ENCODE measurements at regions not wholly inside any gene's neighbourhood (a gene's known extent, or its start where the extent isn't known, plus 50 kb on each side); places are given as distances from the start of the nearest gene placed in this dataset.

- WGBS, 2 donors = 78 to 84% methylated on average over 3 of the region's 3 CpGs
- no peaks in the 10 kb centered on the region for H3K36me3 ChIP-seq (ENCODE audit: control insufficient read depth in 2 of 2, insufficient read depth in 2 of 2, low read length in 1 of 2)
Observed at GRCh38 chr20:12464036-12464435, 544.7 kb upstream of the SPTLC3 start.

GRCh38 chr20:12466915-12467314, 541.9 kb upstream of the SPTLC3 start:
- no peak overlapping the region for H3K27ac ChIP-seq (ENCODE audit: low read depth in 2 of 2, low read length in 1 of 2)
- no peaks in the 10 kb centered on the region for H3K27me3 ChIP-seq (ENCODE audit: control insufficient read depth in 1 of 2, insufficient read depth in 2 of 2, low read length in 2 of 2)
- H3K9me3 ChIP-seq (ENCODE audit: control insufficient read depth in 2 of 2, insufficient read depth in 1 of 2, low read depth in 1 of 2, low read length in 1 of 2) = no peaks in the 10 kb centered on the region
- no peaks in the 10 kb centered on the region for H3K4me1 ChIP-seq (ENCODE audit: control insufficient read depth in 2 of 2, insufficient read depth in 2 of 2, low read length in 1 of 2)
- 55 to 59% methylated on average over 2 of the region's 2 CpGs for WGBS, 2 donors
- no peak overlapping the region for H3K4me3 ChIP-seq (ENCODE audit: low read depth in 1 of 2, low read length in 2 of 2)
- H3K36me3 ChIP-seq (ENCODE audit: control insufficient read depth in 2 of 2, insufficient read depth in 2 of 2, low read length in 1 of 2) = no peaks in the 10 kb centered on the region

More at GRCh38 chr20:12464036-12464435, 544.7 kb upstream of the SPTLC3 start:
- H3K27ac ChIP-seq (ENCODE audit: low read depth in 2 of 2, low read length in 1 of 2) = no peak overlapping the region
- no peaks in the 10 kb centered on the region for H3K9me3 ChIP-seq (ENCODE audit: control insufficient read depth in 2 of 2, insufficient read depth in 1 of 2, low read depth in 1 of 2, low read length in 1 of 2)
- H3K4me3 ChIP-seq (ENCODE audit: low read depth in 1 of 2, low read length in 2 of 2) = no peak overlapping the region
- no peaks in the 10 kb centered on the region for H3K4me1 ChIP-seq (ENCODE audit: control insufficient read depth in 2 of 2, insufficient read depth in 2 of 2, low read length in 1 of 2)
- no peaks in the 10 kb centered on the region for H3K27me3 ChIP-seq (ENCODE audit: control insufficient read depth in 1 of 2, insufficient read depth in 2 of 2, low read length in 2 of 2)

GRCh38 chr20:12467758-12468157, 541.0 kb upstream of the SPTLC3 start:
- whole genome bisulfite sequencing, 2 donors = 54 to 58% methylated on average over 4 of the region's 4 CpGs
- Histone ChIP-seq H3K9me3 (ENCODE audit: control insufficient read depth in 2 of 2, insufficient read depth in 1 of 2, low read depth in 1 of 2, low read length in 1 of 2) (no peaks in the 10 kb centered on the region), H3K27ac (ENCODE audit: low read depth in 2 of 2, low read length in 1 of 2) (no peak overlapping the region), H3K27me3 (ENCODE audit: control insufficient read depth in 1 of 2, insufficient read depth in 2 of 2, low read length in 2 of 2) (no peaks in the 10 kb centered on the region), H3K36me3 (ENCODE audit: control insufficient read depth in 2 of 2, insufficient read depth in 2 of 2, low read length in 1 of 2) (no peaks in the 10 kb centered on the region), H3K4me3 (ENCODE audit: low read depth in 1 of 2, low read length in 2 of 2) (no peak overlapping the region), H3K4me1 (ENCODE audit: control insufficient read depth in 2 of 2, insufficient read depth in 2 of 2, low read length in 1 of 2) (no peaks in the 10 kb centered on the region)

- 79 to 97% methylated on average over 2 of the region's 2 CpGs for WGBS, 2 donors
Observed at GRCh38 chr20:12482661-12483060, 526.1 kb upstream of the SPTLC3 start.

GRCh38 chr20:12502443-12502842, 506.3 kb upstream of the SPTLC3 start:
- Histone ChIP-seq H3K9me3 (ENCODE audit: control insufficient read depth in 2 of 2, insufficient read depth in 1 of 2, low read depth in 1 of 2, low read length in 1 of 2) (no peaks in the 10 kb centered on the region), H3K4me3 (ENCODE audit: low read depth in 1 of 2, low read length in 2 of 2) (no peak overlapping the region), H3K36me3 (ENCODE audit: control insufficient read depth in 2 of 2, insufficient read depth in 2 of 2, low read length in 1 of 2) (no peaks in the 10 kb centered on the region), H3K4me1 (ENCODE audit: control insufficient read depth in 2 of 2, insufficient read depth in 2 of 2, low read length in 1 of 2) (no peaks in the 10 kb centered on the region), H3K27me3 (ENCODE audit: control insufficient read depth in 1 of 2, insufficient read depth in 2 of 2, low read length in 2 of 2) (no peaks in the 10 kb centered on the region), H3K27ac (ENCODE audit: low read depth in 2 of 2, low read length in 1 of 2) (no peak overlapping the region)
- WGBS, 2 donors = 51 to 65% methylated on average over 2 of the region's 2 CpGs

More at GRCh38 chr20:12482661-12483060, 526.1 kb upstream of the SPTLC3 start:
- H3K27me3 ChIP-seq (ENCODE audit: control insufficient read depth in 1 of 2, insufficient read depth in 2 of 2, low read length in 2 of 2) = no peaks in the 10 kb centered on the region
- H3K27ac ChIP-seq (ENCODE audit: low read depth in 2 of 2, low read length in 1 of 2) = no peak overlapping the region
- H3K4me3 ChIP-seq (ENCODE audit: low read depth in 1 of 2, low read length in 2 of 2) = no peak overlapping the region
- H3K36me3 ChIP-seq (ENCODE audit: control insufficient read depth in 2 of 2, insufficient read depth in 2 of 2, low read length in 1 of 2) = no peaks in the 10 kb centered on the region
- no peaks in the 10 kb centered on the region for H3K4me1 ChIP-seq (ENCODE audit: control insufficient read depth in 2 of 2, insufficient read depth in 2 of 2, low read length in 1 of 2)
- no peaks in the 10 kb centered on the region for H3K9me3 ChIP-seq (ENCODE audit: control insufficient read depth in 2 of 2, insufficient read depth in 1 of 2, low read depth in 1 of 2, low read length in 1 of 2)

GRCh38 chr20:12504779-12505178, 504.0 kb upstream of the SPTLC3 start:
- no peaks in the 10 kb centered on the region for H3K9me3 ChIP-seq (ENCODE audit: control insufficient read depth in 2 of 2, insufficient read depth in 1 of 2, low read depth in 1 of 2, low read length in 1 of 2)
- no peaks in the 10 kb centered on the region for H3K4me1 ChIP-seq (ENCODE audit: control insufficient read depth in 2 of 2, insufficient read depth in 2 of 2, low read length in 1 of 2)
- H3K36me3 ChIP-seq (ENCODE audit: control insufficient read depth in 2 of 2, insufficient read depth in 2 of 2, low read length in 1 of 2) = no peaks in the 10 kb centered on the region
- H3K27ac ChIP-seq (ENCODE audit: low read depth in 2 of 2, low read length in 1 of 2) = no peak overlapping the region
- H3K27me3 ChIP-seq (ENCODE audit: control insufficient read depth in 1 of 2, insufficient read depth in 2 of 2, low read length in 2 of 2) = no peaks in the 10 kb centered on the region
- no peak overlapping the region for H3K4me3 ChIP-seq (ENCODE audit: low read depth in 1 of 2, low read length in 2 of 2)
- 87 to 94% methylated on average over 1 of the region's 1 CpG for WGBS, 2 donors

GRCh38 chr20:12511499-12511898, 497.3 kb upstream of the SPTLC3 start:
- Histone ChIP-seq H3K9me3 (ENCODE audit: control insufficient read depth in 2 of 2, insufficient read depth in 1 of 2, low read depth in 1 of 2, low read length in 1 of 2) (no peaks in the 10 kb centered on the region), H3K36me3 (ENCODE audit: control insufficient read depth in 2 of 2, insufficient read depth in 2 of 2, low read length in 1 of 2) (no peaks in the 10 kb centered on the region), H3K4me1 (ENCODE audit: control insufficient read depth in 2 of 2, insufficient read depth in 2 of 2, low read length in 1 of 2) (no peaks in the 10 kb centered on the region), H3K4me3 (ENCODE audit: low read depth in 1 of 2, low read length in 2 of 2) (no peak overlapping the region), H3K27ac (ENCODE audit: low read depth in 2 of 2, low read length in 1 of 2) (no peak overlapping the region), H3K27me3 (ENCODE audit: control insufficient read depth in 1 of 2, insufficient read depth in 2 of 2, low read length in 2 of 2) (no peaks in the 10 kb centered on the region)
- 52 to 80% methylated on average over 3 of the region's 3 CpGs for WGBS, 2 donors

- Histone ChIP-seq H3K9me3 (ENCODE audit: control insufficient read depth in 2 of 2, insufficient read depth in 1 of 2, low read depth in 1 of 2, low read length in 1 of 2) (no peaks in the 10 kb centered on the region), H3K4me1 (ENCODE audit: control insufficient read depth in 2 of 2, insufficient read depth in 2 of 2, low read length in 1 of 2) (no peaks in the 10 kb centered on the region), H3K36me3 (ENCODE audit: control insufficient read depth in 2 of 2, insufficient read depth in 2 of 2, low read length in 1 of 2) (no peaks in the 10 kb centered on the region), H3K27me3 (ENCODE audit: control insufficient read depth in 1 of 2, insufficient read depth in 2 of 2, low read length in 2 of 2) (no peaks in the 10 kb centered on the region), H3K27ac (ENCODE audit: low read depth in 2 of 2, low read length in 1 of 2) (no peak overlapping the region), H3K4me3 (ENCODE audit: low read depth in 1 of 2, low read length in 2 of 2) (no peak overlapping the region)
- 67 to 79% methylated on average over 1 of the region's 1 CpG for WGBS, 2 donors
Observed at GRCh38 chr20:12512755-12513154, 496.0 kb upstream of the SPTLC3 start.

GRCh38 chr20:12528104-12528503, 480.7 kb upstream of the SPTLC3 start:
- no peaks in the 10 kb centered on the region for H3K36me3 ChIP-seq (ENCODE audit: control insufficient read depth in 2 of 2, insufficient read depth in 2 of 2, low read length in 1 of 2)
- H3K4me1 ChIP-seq (ENCODE audit: control insufficient read depth in 2 of 2, insufficient read depth in 2 of 2, low read length in 1 of 2) = no peaks in the 10 kb centered on the region
- peaks cover 0 to 3% of the 10 kb centered on the region in 2 donors for H3K9me3 ChIP-seq (ENCODE audit: control insufficient read depth in 2 of 2, insufficient read depth in 1 of 2, low read depth in 1 of 2, low read length in 1 of 2)
- WGBS, 2 donors = 87 to 96% methylated on average over 3 of the region's 3 CpGs
- H3K27ac ChIP-seq (ENCODE audit: low read depth in 2 of 2, low read length in 1 of 2) = no peak overlapping the region
- no peaks in the 10 kb centered on the region for H3K27me3 ChIP-seq (ENCODE audit: control insufficient read depth in 1 of 2, insufficient read depth in 2 of 2, low read length in 2 of 2)
- no peak overlapping the region for H3K4me3 ChIP-seq (ENCODE audit: low read depth in 1 of 2, low read length in 2 of 2)

GRCh38 chr20:12528591-12529041, 480.2 kb upstream of the SPTLC3 start:
- no peaks in the 10 kb centered on the region for H3K36me3 ChIP-seq (ENCODE audit: control insufficient read depth in 2 of 2, insufficient read depth in 2 of 2, low read length in 1 of 2)
- no peaks in the 10 kb centered on the region for H3K4me1 ChIP-seq (ENCODE audit: control insufficient read depth in 2 of 2, insufficient read depth in 2 of 2, low read length in 1 of 2)
- H3K27ac ChIP-seq (ENCODE audit: low read depth in 2 of 2, low read length in 1 of 2) = no peak overlapping the region
- no peaks in the 10 kb centered on the region for H3K27me3 ChIP-seq (ENCODE audit: control insufficient read depth in 1 of 2, insufficient read depth in 2 of 2, low read length in 2 of 2)
- no peak overlapping the region for H3K4me3 ChIP-seq (ENCODE audit: low read depth in 1 of 2, low read length in 2 of 2)
- H3K9me3 ChIP-seq (ENCODE audit: control insufficient read depth in 2 of 2, insufficient read depth in 1 of 2, low read depth in 1 of 2, low read length in 1 of 2) = peaks cover 0 to 3% of the 10 kb centered on the region in 2 donors
- WGBS, 2 donors = 39 to 42% methylated on average over 3 of the region's 3 CpGs

All from esophagus (tissue), 2 donors.